ENCODE measurements at regions not wholly inside any gene's neighbourhood (a gene's known extent, or its start where the extent isn't known, plus 50 kb on each side); places are given as distances from the start of the nearest gene placed in this dataset.
A peak's percentile ranks its signal among the peaks of the same experiment; 100 is the strongest.

- H3K9me3 Mint-ChIP-seq, result no peaks in the 10 kb centered on the region
- no peak overlapping the region for H3K4me3 ChIP-seq
- 0 out of 2 replicates have a peak overlapping the region, but pooled peaks have one; percentile 16 for H2AFZ ChIP-seq
- H3K4me1 ChIP-seq (ENCODE audit: insufficient read depth), result 0 out of 2 replicates have a peak, but pooled peaks cover 4% of the 10 kb centered on the region
- H3K9me2 ChIP-seq (ENCODE audit: insufficient read depth), result no peaks in the 10 kb centered on the region; the same call in 1 of the 2 replicates
- no peak overlapping the region for H3K27ac ChIP-seq (ENCODE audit: low read depth)
- H4K20me1 ChIP-seq (replicated peaks; ENCODE audit: insufficient read depth), result no peaks in the 10 kb centered on the region
- no peak for TF ChIP-seq NANOG (IDR thresholded peaks at IDR 0.05; ENCODE audit: borderline replicate concordance)
- TF ChIP-seq EZH2 (IDR thresholded peaks at IDR 0.05; ENCODE audit: low read depth, unreplicated experiment), result no peak
- no peak for TF ChIP-seq ZNF331 (CRISPR knock-in tag; IDR thresholded peaks at IDR 0.05; ENCODE audit: low read depth)
- TF ChIP-seq POLR2AphosphoS5 (IDR thresholded peaks at IDR 0.05; ENCODE audit: low read depth), result no peak
- TF ChIP-seq, protein P1, sequence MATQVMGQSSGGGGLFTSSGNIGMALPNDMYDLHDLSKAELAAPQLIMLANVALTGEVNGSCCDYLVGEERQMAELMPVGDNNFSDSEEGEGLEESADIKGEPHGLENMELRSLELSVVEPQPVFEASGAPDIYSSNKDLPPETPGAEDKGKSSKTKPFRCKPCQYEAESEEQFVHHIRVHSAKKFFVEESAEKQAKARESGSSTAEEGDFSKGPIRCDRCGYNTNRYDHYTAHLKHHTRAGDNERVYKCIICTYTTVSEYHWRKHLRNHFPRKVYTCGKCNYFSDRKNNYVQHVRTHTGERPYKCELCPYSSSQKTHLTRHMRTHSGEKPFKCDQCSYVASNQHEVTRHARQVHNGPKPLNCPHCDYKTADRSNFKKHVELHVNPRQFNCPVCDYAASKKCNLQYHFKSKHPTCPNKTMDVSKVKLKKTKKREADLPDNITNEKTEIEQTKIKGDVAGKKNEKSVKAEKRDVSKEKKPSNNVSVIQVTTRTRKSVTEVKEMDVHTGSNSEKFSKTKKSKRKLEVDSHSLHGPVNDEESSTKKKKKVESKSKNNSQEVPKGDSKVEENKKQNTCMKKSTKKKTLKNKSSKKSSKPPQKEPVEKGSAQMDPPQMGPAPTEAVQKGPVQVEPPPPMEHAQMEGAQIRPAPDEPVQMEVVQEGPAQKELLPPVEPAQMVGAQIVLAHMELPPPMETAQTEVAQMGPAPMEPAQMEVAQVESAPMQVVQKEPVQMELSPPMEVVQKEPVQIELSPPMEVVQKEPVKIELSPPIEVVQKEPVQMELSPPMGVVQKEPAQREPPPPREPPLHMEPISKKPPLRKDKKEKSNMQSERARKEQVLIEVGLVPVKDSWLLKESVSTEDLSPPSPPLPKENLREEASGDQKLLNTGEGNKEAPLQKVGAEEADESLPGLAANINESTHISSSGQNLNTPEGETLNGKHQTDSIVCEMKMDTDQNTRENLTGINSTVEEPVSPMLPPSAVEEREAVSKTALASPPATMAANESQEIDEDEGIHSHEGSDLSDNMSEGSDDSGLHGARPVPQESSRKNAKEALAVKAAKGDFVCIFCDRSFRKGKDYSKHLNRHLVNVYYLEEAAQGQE (IDR thresholded peaks at IDR 0.05; ENCODE audit: unreplicated experiment), result no peak
- TF ChIP-seq STAT1 (IDR thresholded peaks at IDR 0.05; ENCODE audit: unreplicated experiment), result no peak
- no peak for TF ChIP-seq ZNF462 (CRISPR knock-in tag; IDR thresholded peaks at IDR 0.05)
- TF ChIP-seq ZNF114 (CRISPR knock-in tag; IDR thresholded peaks at IDR 0.05), result no peak
- H3K27ac Mint-ChIP-seq, result no peak overlapping the region
- H3K27me3 Mint-ChIP-seq (ENCODE audit: insufficient read depth, low read depth, poor library complexity), result peaks cover 8% of the 10 kb centered on the region
- no peaks in the 10 kb centered on the region for H3K36me3 ChIP-seq (ENCODE audit: insufficient read depth)
- no peaks in the 10 kb centered on the region for H3K36me3 Mint-ChIP-seq (ENCODE audit: low read depth)
- H3K4me1 Mint-ChIP-seq, result peaks cover 6% of the 10 kb centered on the region
- H3K4me2 ChIP-seq, result no peak overlapping the region
- H3K27me3 ChIP-seq (ENCODE audit: insufficient read depth), result no peaks in the 10 kb centered on the region
- DNase-seq (ENCODE audit: low spot score), result no peak
- no peaks in the 10 kb centered on the region for H3K79me2 ChIP-seq (replicated peaks; ENCODE audit: insufficient read depth)
- ATAC-seq, result no peak
- no peak overlapping the region for H3K4me3 Mint-ChIP-seq
- no peaks in the 10 kb centered on the region for H3F3A ChIP-seq (replicated peaks; ENCODE audit: low read depth)
Measured at GRCh38 chr6:105964979-105965760, 121.0 kb upstream of the PRDM1 start.
